GM12875 (cell line): ENCODE measurements at regions not wholly inside any gene's neighbourhood (a gene's known extent, or its start where the extent isn't known, plus 50 kb on each side); places are given as distances from the start of the nearest gene placed in this dataset.

Source experiments
- H3K4me3 ChIP-seq: one replicate; pipeline ENCODE4 v1.5.1; 2011; ENCODE audit warnings: low read depth, low read length, control low read depth
- TF ChIP-seq, protein P1 (sequence below): IDR thresholded peaks from 2 replicates; pipeline ENCODE4 v1.5.1; 2011; ENCODE audit warnings: low read depth, mild to moderate bottlenecking, control low read depth, inconsistent platforms, low read length, moderate library complexity, borderline replicate concordance; ENCODE audit not compliant: insufficient read depth

GRCh38 chr12:47306130-47306529 is 226.4 kb upstream of the AMIGO2 start:
- TF ChIP-seq, protein P1, sequence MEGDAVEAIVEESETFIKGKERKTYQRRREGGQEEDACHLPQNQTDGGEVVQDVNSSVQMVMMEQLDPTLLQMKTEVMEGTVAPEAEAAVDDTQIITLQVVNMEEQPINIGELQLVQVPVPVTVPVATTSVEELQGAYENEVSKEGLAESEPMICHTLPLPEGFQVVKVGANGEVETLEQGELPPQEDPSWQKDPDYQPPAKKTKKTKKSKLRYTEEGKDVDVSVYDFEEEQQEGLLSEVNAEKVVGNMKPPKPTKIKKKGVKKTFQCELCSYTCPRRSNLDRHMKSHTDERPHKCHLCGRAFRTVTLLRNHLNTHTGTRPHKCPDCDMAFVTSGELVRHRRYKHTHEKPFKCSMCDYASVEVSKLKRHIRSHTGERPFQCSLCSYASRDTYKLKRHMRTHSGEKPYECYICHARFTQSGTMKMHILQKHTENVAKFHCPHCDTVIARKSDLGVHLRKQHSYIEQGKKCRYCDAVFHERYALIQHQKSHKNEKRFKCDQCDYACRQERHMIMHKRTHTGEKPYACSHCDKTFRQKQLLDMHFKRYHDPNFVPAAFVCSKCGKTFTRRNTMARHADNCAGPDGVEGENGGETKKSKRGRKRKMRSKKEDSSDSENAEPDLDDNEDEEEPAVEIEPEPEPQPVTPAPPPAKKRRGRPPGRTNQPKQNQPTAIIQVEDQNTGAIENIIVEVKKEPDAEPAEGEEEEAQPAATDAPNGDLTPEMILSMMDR: no peak
- no peak overlapping the region for H3K4me3 ChIP-seq

DNA sequence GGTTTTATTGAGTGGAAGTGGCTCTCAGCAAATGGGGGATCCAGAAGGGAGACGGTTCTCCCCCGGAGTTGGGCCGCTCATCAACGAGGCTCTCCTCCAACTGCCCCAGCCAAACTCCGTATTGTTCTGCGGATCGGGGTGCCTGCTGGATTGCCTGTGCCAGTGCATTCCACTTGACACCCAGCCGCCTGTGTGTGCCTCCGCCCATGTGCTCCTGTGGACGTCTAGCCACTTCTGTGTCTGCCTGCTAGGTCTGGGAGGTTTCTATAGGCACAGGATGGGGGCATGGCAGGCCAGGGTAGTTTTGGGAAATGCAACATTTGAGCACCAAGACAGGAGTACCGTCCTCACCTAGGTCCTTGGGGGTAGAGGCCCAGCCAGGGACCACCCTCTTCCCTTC is 225.7 kb upstream of the AMIGO2 start:
- no peak overlapping the region for H3K4me3 ChIP-seq
- TF ChIP-seq, protein P1: no peak

DNA sequence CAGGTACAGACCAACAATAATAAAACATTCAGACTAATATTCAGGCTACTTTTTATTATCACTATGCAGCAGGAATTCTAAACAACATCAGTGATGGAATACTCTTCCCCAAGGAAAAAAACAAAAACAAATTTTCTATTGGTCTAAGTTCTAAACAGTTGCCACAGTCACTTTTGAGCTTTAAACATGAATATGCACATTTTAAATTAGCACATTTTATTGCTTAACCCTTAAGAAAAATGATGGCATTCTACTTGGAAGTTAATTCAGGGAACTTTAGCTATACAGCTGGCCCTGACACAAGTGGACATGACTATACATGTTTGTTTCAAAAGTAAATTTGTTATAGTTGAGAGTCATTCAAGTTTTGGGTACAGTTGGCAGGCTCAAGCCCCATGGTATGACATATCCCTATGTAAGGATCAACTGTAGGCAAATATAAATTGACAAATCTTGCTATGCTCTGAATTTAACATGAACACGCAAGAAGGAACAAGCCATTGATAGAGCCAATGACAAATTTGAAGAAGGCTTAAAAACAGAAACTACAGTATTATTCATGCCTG is 224.3 kb upstream of the AMIGO2 start:
- TF ChIP-seq, protein P1: no peak
- no peak overlapping the region for H3K4me3 ChIP-seq

DNA sequence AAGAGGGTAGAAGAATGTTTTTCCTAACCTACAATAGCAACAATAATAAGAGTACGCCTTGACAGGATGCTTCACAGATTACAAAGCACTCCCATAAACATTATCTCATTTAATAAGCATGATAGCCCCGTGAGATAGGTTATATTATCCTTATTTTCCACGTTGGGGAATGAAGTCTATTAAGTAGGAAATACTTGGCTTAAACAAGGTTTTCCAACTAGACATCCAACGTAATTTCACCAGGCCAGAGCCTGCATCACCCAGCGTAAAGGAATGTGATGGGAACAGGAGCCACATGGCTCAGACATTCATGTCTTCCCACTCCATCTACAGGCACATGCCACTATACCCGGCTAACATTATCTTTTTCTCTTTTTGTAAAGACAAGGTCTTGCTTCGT is 223.4 kb upstream of the AMIGO2 start:
- TF ChIP-seq, protein P1: no peak

GRCh38 chr12:47302111-47302671 is 222.4 kb upstream of the AMIGO2 start:
- no peak overlapping the region for H3K4me3 ChIP-seq
- TF ChIP-seq, protein P1: no peak

More for the DNA sequence above, 223.4 kb upstream of the AMIGO2 start:
- H3K4me3 ChIP-seq: no peak overlapping the region

DNA sequence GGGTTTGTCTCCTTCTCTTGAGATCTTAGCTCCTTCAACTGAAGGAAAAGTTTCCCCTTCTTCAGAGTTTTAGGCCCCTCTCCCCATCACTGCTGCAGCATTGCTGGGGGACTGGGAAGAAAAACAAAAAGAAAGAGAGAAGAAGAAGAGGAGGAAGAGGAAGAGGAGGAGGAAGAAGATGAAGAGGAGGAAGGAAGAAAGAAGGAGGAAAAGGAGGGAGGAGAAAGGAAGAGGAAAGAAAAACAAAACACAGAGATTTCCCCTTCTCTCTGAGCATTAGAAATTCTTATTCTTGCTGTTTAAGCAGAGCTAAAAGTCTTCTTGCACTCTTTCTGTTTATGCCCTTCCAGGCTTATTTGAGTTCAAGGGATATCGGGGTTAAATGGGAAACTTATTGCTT is 219.8 kb upstream of the AMIGO2 start:
- H3K4me3 ChIP-seq: no peak overlapping the region
- TF ChIP-seq, protein P1: no peak

DNA sequence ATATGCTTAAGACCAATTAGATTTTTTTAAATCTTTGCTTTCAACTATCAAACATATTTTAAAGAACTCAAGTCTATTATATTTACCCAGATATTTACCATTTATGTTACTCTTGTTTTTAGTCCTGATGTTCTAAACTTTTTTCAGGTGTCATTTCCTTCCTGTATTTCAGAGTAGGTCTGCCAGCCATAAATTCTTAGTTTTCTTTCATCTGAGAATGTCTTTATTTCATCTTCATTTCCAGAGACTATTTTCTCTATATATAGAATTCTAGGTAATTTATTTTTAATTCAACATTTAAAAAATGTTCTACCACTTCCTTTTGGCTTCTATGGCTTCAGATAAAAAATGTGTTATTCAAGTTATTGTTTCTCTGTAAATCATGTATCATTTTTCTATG is 218.2 kb upstream of the AMIGO2 start:
- H3K4me3 ChIP-seq: no peak overlapping the region
- TF ChIP-seq, protein P1: no peak
